GM10847 (cell line): ENCODE measurements at regions not wholly inside any gene's neighbourhood (a gene's known extent, or its start where the extent isn't known, plus 50 kb on each side); places are given as distances from the start of the nearest gene placed in this dataset.

ENCODE experiments used
- POLR2A ChIP-seq: IDR thresholded peaks from 2 replicates; pipeline ENCODE4 v1.6.1; 2011; ENCODE audit not compliant: insufficient read length; ENCODE audit errors: extremely low read depth

GRCh38 chr6:14239097-14239496 lies 121.5 kb downstream of the CD83 start:
- TF ChIP-seq POLR2A, result no peak

- no peak for TF ChIP-seq POLR2A
Measured at GRCh38 chr6:14240411-14241166, 123.0 kb downstream of the CD83 start.

- no peak for TF ChIP-seq POLR2A
Measured at GRCh38 chr6:14241255-14242070, 123.9 kb downstream of the CD83 start.

GRCh38 chr6:14243597-14243996 lies 126.0 kb downstream of the CD83 start:
- TF ChIP-seq POLR2A, result no peak

GRCh38 chr6:14246876-14247275 lies 129.3 kb downstream of the CD83 start:
- TF ChIP-seq POLR2A, result no peak

- TF ChIP-seq POLR2A, result no peak
Measured at GRCh38 chr6:14250573-14250972, 133.0 kb downstream of the CD83 start.

GRCh38 chr6:14252271-14252850 lies 134.8 kb downstream of the CD83 start:
- TF ChIP-seq POLR2A, result no peak

GRCh38 chr6:14254505-14254904 lies 136.9 kb downstream of the CD83 start:
- TF ChIP-seq POLR2A, result no peak

- TF ChIP-seq POLR2A, result no peak
Measured at GRCh38 chr6:14255916-14256315, 138.3 kb downstream of the CD83 start.

GRCh38 chr6:14258117-14258516 lies 140.5 kb downstream of the CD83 start:
- TF ChIP-seq POLR2A, result no peak

GRCh38 chr6:14258695-14259593 lies 141.4 kb downstream of the CD83 start:
- no peak for TF ChIP-seq POLR2A

- TF ChIP-seq POLR2A, result no peak
Measured at GRCh38 chr6:14259594-14260152, 142.1 kb downstream of the CD83 start.

GRCh38 chr6:14260839-14261238 lies 143.3 kb downstream of the CD83 start:
- no peak for TF ChIP-seq POLR2A

GRCh38 chr6:14263881-14264424 lies 146.4 kb downstream of the CD83 start:
- TF ChIP-seq POLR2A, result no peak
